ENCODE measurements at regions not wholly inside any gene's neighbourhood (a gene's known extent, or its start where the extent isn't known, plus 50 kb on each side); places are given as distances from the start of the nearest gene placed in this dataset.

GRCh38 chr5:53160895-53161294 is 51.3 kb upstream of the MOCS2 start:
- no peak overlapping the region for H3K27ac ChIP-seq (ENCODE audit: low read length)
- H3K9me3 ChIP-seq (ENCODE audit: insufficient read depth, low read length), result no peaks in the 10 kb centered on the region
- H3K9ac ChIP-seq (ENCODE audit: low read length), result no peak overlapping the region
- no peaks in the 10 kb centered on the region for H3K79me2 ChIP-seq (ENCODE audit: low read length)
- H3K27me3 ChIP-seq (ENCODE audit: low read depth, low read length), result no peaks in the 10 kb centered on the region
- H3K4me2 ChIP-seq (ENCODE audit: low read length), result 0 out of 2 replicates have a peak overlapping the region, but pooled peaks have one; percentile 20
- no peaks in the 10 kb centered on the region for H4K20me1 ChIP-seq (ENCODE audit: insufficient read depth, low read length)
- TF ChIP-seq CTCF (IDR thresholded peaks at IDR 0.05; ENCODE audit: low read depth, low read length) (no peak), EZH2phosphoT487 (IDR thresholded peaks at IDR 0.05; ENCODE audit: low read depth) (no peak)
- no peak overlapping the region for H2AFZ ChIP-seq (ENCODE audit: low read depth, low read length)
- H3K4me3 ChIP-seq (ENCODE audit: low read length), result no peak overlapping the region
- no peaks in the 10 kb centered on the region for H3K36me3 ChIP-seq (replicated peaks; ENCODE audit: low read depth, low read length)
- no peaks in the 10 kb centered on the region for H3K4me1 ChIP-seq (ENCODE audit: low read length)

- TF ChIP-seq EZH2phosphoT487 (IDR thresholded peaks at IDR 0.05; ENCODE audit: low read depth) (no peak), CTCF (IDR thresholded peaks at IDR 0.05; ENCODE audit: low read depth, low read length) (no peak)
- no peak overlapping the region for H3K9ac ChIP-seq (ENCODE audit: low read length)
- H2AFZ ChIP-seq (ENCODE audit: low read depth, low read length), result no peak overlapping the region
- no peak overlapping the region for H3K27ac ChIP-seq (ENCODE audit: low read length)
- no peaks in the 10 kb centered on the region for H3K36me3 ChIP-seq (replicated peaks; ENCODE audit: low read depth, low read length)
- H3K27me3 ChIP-seq (ENCODE audit: low read depth, low read length), result no peaks in the 10 kb centered on the region
- no peak overlapping the region for H3K4me2 ChIP-seq (ENCODE audit: low read length)
- H3K79me2 ChIP-seq (ENCODE audit: low read length), result no peaks in the 10 kb centered on the region
- H3K4me1 ChIP-seq (ENCODE audit: low read length), result no peaks in the 10 kb centered on the region
- no peaks in the 10 kb centered on the region for H4K20me1 ChIP-seq (ENCODE audit: insufficient read depth, low read length)
- no peaks in the 10 kb centered on the region for H3K9me3 ChIP-seq (ENCODE audit: insufficient read depth, low read length)
- no peak overlapping the region for H3K4me3 ChIP-seq (ENCODE audit: low read length)
Observed at GRCh38 chr5:53161876-53162275, 52.3 kb upstream of the MOCS2 start.

- Histone ChIP-seq H3K27me3 (ENCODE audit: low read depth, low read length) (no peaks in the 10 kb centered on the region), H3K9ac (ENCODE audit: low read length) (no peak overlapping the region), H3K4me1 (ENCODE audit: low read length) (no peaks in the 10 kb centered on the region), H3K27ac (ENCODE audit: low read length) (no peak overlapping the region), H3K4me2 (ENCODE audit: low read length) (no peak overlapping the region), H4K20me1 (ENCODE audit: insufficient read depth, low read length) (no peaks in the 10 kb centered on the region), H3K9me3 (ENCODE audit: insufficient read depth, low read length) (no peaks in the 10 kb centered on the region), H3K4me3 (ENCODE audit: low read length) (no peak overlapping the region), H3K36me3 (replicated peaks; ENCODE audit: low read depth, low read length) (no peaks in the 10 kb centered on the region), H2AFZ (ENCODE audit: low read depth, low read length) (no peak overlapping the region), H3K79me2 (ENCODE audit: low read length) (no peaks in the 10 kb centered on the region)
- TF ChIP-seq EZH2phosphoT487 (IDR thresholded peaks at IDR 0.05; ENCODE audit: low read depth) (no peak), CTCF (IDR thresholded peaks at IDR 0.05; ENCODE audit: low read depth, low read length) (no peak)
Observed at GRCh38 chr5:53164478-53165165, 55.1 kb upstream of the MOCS2 start.

- no peak overlapping the region for H3K4me3 ChIP-seq (ENCODE audit: low read length)
- H3K27me3 ChIP-seq (ENCODE audit: low read depth, low read length), result no peaks in the 10 kb centered on the region
- H3K4me2 ChIP-seq (ENCODE audit: low read length), result no peak overlapping the region
- no peaks in the 10 kb centered on the region for H3K4me1 ChIP-seq (ENCODE audit: low read length)
- H4K20me1 ChIP-seq (ENCODE audit: insufficient read depth, low read length), result no peaks in the 10 kb centered on the region
- H3K9ac ChIP-seq (ENCODE audit: low read length), result no peak overlapping the region
- H3K27ac ChIP-seq (ENCODE audit: low read length), result no peak overlapping the region
- H3K79me2 ChIP-seq (ENCODE audit: low read length), result no peaks in the 10 kb centered on the region
- H3K36me3 ChIP-seq (replicated peaks; ENCODE audit: low read depth, low read length), result no peaks in the 10 kb centered on the region
- no peaks in the 10 kb centered on the region for H3K9me3 ChIP-seq (ENCODE audit: insufficient read depth, low read length)
- TF ChIP-seq CTCF (IDR thresholded peaks at IDR 0.05; ENCODE audit: low read depth, low read length) (no peak), EZH2phosphoT487 (IDR thresholded peaks at IDR 0.05; ENCODE audit: low read depth) (no peak)
- no peak overlapping the region for H2AFZ ChIP-seq (ENCODE audit: low read depth, low read length)
Observed at GRCh38 chr5:53165431-53166182, 56.0 kb upstream of the MOCS2 start.
